ENCODE measurements at regions not wholly inside any gene's neighbourhood (a gene's known extent, or its start where the extent isn't known, plus 50 kb on each side); places are given as distances from the start of the nearest gene placed in this dataset.

DNA sequence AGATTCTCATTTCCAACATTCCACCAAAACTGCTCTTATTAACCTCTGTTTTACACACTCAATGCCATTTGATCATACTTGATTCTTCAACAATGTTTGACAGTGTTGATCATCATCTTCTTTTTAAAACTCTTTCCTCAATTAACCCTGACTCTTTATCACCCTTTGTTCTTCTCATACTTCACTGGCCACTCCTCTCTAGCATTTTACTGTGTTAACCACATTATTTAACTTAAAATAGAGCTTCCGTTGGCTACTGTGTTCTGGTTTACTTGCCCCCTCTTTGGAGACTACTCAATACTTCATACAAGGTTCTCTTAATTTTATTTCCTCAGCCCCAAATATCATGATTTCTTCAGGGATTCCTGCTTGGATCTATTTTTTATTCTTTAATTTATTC, 121.1 kb upstream of the SPRY2 start:
- H3K4me3 ChIP-seq (ENCODE audit: low read depth, low read length), result no peak overlapping the region
- ChIA-PET CTCF (no interaction called here), POLR2A (no interaction called here)
- TF ChIP-seq, protein P1, sequence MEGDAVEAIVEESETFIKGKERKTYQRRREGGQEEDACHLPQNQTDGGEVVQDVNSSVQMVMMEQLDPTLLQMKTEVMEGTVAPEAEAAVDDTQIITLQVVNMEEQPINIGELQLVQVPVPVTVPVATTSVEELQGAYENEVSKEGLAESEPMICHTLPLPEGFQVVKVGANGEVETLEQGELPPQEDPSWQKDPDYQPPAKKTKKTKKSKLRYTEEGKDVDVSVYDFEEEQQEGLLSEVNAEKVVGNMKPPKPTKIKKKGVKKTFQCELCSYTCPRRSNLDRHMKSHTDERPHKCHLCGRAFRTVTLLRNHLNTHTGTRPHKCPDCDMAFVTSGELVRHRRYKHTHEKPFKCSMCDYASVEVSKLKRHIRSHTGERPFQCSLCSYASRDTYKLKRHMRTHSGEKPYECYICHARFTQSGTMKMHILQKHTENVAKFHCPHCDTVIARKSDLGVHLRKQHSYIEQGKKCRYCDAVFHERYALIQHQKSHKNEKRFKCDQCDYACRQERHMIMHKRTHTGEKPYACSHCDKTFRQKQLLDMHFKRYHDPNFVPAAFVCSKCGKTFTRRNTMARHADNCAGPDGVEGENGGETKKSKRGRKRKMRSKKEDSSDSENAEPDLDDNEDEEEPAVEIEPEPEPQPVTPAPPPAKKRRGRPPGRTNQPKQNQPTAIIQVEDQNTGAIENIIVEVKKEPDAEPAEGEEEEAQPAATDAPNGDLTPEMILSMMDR (IDR thresholded peaks at IDR 0.05; ENCODE audit: insufficient read depth, low read length, missing control alignments), result no peak
- no peak for DNase-seq (ENCODE audit: low read depth, low spot score)

DNA sequence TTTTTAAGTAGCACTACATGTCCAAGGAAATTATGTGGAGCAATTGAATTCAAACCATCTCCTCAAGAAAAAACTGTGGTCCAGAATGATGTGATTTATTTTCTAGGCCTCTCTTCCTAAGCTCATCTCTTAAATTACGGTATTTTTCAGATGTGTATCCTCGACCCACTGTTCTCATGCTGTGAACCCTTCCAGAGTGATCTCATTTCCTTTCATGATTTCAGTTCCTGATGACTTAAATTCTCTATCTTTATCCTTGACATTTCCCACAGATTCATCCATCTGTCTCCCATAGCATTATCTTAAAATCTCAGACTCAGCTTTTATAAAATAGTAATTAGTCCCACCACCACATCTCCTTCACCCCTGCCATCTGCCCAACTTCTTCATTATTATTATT, 117.6 kb upstream of the SPRY2 start:
- POLR2A ChIA-PET, result no interaction called here
- CTCF ChIA-PET, result no interaction called here
- TF ChIP-seq, protein P1 (IDR thresholded peaks at IDR 0.05; ENCODE audit: insufficient read depth, low read length, missing control alignments), result no peak
- no peak for DNase-seq (ENCODE audit: low read depth, low spot score)
- no peak overlapping the region for H3K4me3 ChIP-seq (ENCODE audit: low read depth, low read length)

DNA sequence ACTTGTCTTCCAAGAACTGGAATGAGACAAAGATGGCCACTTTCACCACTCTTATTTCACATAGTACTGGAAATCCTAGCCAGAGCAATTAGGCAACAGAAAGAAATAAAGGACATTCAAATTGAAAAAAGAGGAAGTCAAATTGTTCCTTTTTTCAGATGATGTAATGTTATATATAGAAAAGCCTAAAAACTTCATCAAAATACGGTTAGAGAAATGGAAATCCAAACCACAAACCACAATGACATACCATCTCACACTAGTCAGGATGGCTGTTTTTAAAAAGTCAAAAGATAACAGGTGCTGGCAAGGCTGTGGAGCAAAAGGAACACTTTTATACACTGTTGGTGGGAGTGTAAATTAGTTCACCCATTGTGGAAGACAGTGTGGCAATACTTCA, 113.3 kb upstream of the SPRY2 start:
- POLR2A ChIA-PET, result no interaction called here
- H3K4me3 ChIP-seq (ENCODE audit: low read depth, low read length), result no peak overlapping the region
- TF ChIP-seq, protein P1 (IDR thresholded peaks at IDR 0.05; ENCODE audit: insufficient read depth, low read length, missing control alignments), result no peak
- no peak for DNase-seq (ENCODE audit: low read depth, low spot score)
- CTCF ChIA-PET, result no interaction called here

DNA sequence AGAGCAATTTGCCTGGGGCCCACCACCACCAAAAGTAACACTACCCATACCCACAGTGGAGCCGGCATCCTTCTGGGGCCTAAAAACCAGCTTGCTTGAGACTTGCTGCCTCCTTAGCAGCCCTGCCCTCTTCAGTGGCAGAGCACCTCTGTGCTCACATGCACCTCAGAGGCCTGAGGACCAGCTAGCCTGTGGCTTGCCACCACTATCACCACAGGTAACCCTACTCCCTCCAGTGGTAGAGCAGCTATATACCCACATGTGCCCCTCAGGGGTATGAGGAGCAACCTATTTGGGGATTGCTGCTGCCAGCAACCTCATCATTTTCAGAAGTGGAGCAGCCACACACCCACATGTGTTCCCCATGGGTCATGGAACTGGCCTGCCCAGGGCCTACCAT, 111.4 kb upstream of the SPRY2 start:
- CTCF ChIA-PET, result no interaction called here
- no peak overlapping the region for H3K4me3 ChIP-seq (ENCODE audit: low read depth, low read length)
- POLR2A ChIA-PET, result no interaction called here
- TF ChIP-seq, protein P1 (IDR thresholded peaks at IDR 0.05; ENCODE audit: insufficient read depth, low read length, missing control alignments), result no peak
- no peak for DNase-seq (ENCODE audit: low read depth, low spot score)

DNA sequence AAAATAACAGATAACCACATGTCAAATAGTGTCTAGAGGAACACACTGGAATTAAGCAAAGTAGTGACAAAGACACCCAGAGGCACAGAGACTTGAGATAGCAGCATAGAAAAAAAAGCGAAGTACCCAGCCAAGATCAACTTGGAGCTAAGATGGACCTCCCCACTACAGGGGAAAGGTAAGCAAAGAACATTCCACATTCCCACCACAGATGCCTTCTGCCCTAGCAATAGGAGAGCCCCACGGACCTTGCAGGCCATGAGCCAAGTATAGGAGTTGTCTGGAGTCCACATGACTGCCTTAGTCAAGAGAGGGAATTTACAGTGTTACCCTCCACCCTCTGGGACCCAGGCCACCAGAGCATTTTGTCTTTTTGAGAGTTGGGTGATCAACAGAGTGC, 110.7 kb upstream of the SPRY2 start:
- POLR2A ChIA-PET, result no interaction called here
- no peak for DNase-seq (ENCODE audit: low read depth, low spot score)
- CTCF ChIA-PET, result no interaction called here
- TF ChIP-seq, protein P1 (IDR thresholded peaks at IDR 0.05; ENCODE audit: insufficient read depth, low read length, missing control alignments), result no peak
- no peak overlapping the region for H3K4me3 ChIP-seq (ENCODE audit: low read depth, low read length)

DNA sequence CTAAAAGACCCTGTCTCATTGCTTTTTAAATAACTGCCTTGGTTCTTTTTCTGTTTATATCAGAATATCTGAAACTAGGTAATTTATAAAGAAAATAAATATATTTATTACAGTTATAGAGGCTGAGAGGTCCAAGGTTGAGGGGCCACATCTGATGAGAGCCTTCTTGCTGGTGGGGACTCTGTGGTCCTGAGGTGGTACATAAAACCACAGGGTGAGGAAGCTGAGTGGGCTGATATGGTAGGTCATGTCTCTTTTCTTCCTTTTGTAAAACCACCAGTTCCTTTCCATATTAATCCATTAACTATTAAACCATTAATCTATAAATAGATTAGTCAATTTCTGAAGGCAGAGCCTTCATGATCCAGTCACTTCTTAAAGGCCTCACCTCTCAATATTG, 109.5 kb upstream of the SPRY2 start:
- CTCF ChIA-PET, result no interaction called here
- DNase-seq (ENCODE audit: low read depth, low spot score), result no peak
- TF ChIP-seq, protein P1 (IDR thresholded peaks at IDR 0.05; ENCODE audit: insufficient read depth, low read length, missing control alignments), result no peak
- POLR2A ChIA-PET, result no interaction called here
- H3K4me3 ChIP-seq (ENCODE audit: low read depth, low read length), result no peak overlapping the region
